IPS-NIHi11 (cell line): ENCODE measurements at regions not wholly inside any gene's neighbourhood (a gene's known extent, or its start where the extent isn't known, plus 50 kb on each side); places are given as distances from the start of the nearest gene placed in this dataset.
A peak's percentile ranks its signal among the peaks of the same experiment; 100 is the strongest.
"Not testable (repeated sequence)": the region's sequence is repeated elsewhere in the genome, so short reads cannot be mapped to it uniquely, and the experiment has no call there.

Experiments
- DNase-seq: peaks from one replicate; pipeline ENCODE4 v3.0.0; 2012; ENCODE audit warnings: mixed read lengths, low spot score

GRCh38 chr1:20432341-20432740 is 53.7 kb downstream of the CAMK2N1 start:
- no peak for DNase-seq

- no peak for DNase-seq
Observed at GRCh38 chr1:20431176-20431460, 54.9 kb downstream of the CAMK2N1 start.

GRCh38 chr1:20430355-20431175 is 55.4 kb downstream of the CAMK2N1 start:
- DNase-seq, result peak; percentile 92

GRCh38 chr1:20429296-20429695 is 56.7 kb downstream of the CAMK2N1 start:
- no peak for DNase-seq

- DNase-seq, result no peak
Observed at GRCh38 chr1:20428841-20429240, 57.2 kb downstream of the CAMK2N1 start.

GRCh38 chr1:20426923-20427322 is 59.1 kb downstream of the CAMK2N1 start:
- no peak for DNase-seq

- DNase-seq, result no peak
Observed at GRCh38 chr1:20426371-20426770, 59.6 kb downstream of the CAMK2N1 start.

GRCh38 chr1:20425622-20426021 is 60.4 kb downstream of the CAMK2N1 start:
- no peak for DNase-seq

- no peak for DNase-seq
Observed at GRCh38 chr1:20423169-20423795, 62.7 kb downstream of the CAMK2N1 start.

GRCh38 chr1:20421441-20421840 is 64.6 kb downstream of the CAMK2N1 start:
- no peak for DNase-seq

- DNase-seq, result no peak
Observed at GRCh38 chr1:20417581-20417980, 68.4 kb downstream of the CAMK2N1 start.

- no peak for DNase-seq
Observed at GRCh38 chr1:20416706-20417105, 69.3 kb downstream of the CAMK2N1 start.

GRCh38 chr1:20413776-20414140 is 72.3 kb downstream of the CAMK2N1 start:
- DNase-seq, result no peak

GRCh38 chr1:20413136-20413775 is 72.8 kb downstream of the CAMK2N1 start:
- no peak for DNase-seq

GRCh38 chr1:20411196-20411980 is 74.6 kb downstream of the CAMK2N1 start:
- no peak for DNase-seq

- DNase-seq, result no peak
Observed at GRCh38 chr1:20410503-20410902, 75.5 kb downstream of the CAMK2N1 start.

GRCh38 chr1:20409971-20410370 is 76.0 kb downstream of the CAMK2N1 start:
- no peak for DNase-seq

- no peak for DNase-seq
Observed at GRCh38 chr1:20409012-20409411, 77.0 kb downstream of the CAMK2N1 start.

- not testable (repeated sequence) for DNase-seq
Observed at GRCh38 chr1:20408133-20408650, 77.8 kb downstream of the CAMK2N1 start.

- DNase-seq, result no peak
Observed at GRCh38 chr1:20405893-20406604, 80.0 kb downstream of the CAMK2N1 start.

GRCh38 chr1:20405051-20405754 is 80.8 kb downstream of the CAMK2N1 start:
- DNase-seq, result no peak
